K562 (cell line): ENCODE measurements at regions not wholly inside any gene's neighbourhood (a gene's known extent, or its start where the extent isn't known, plus 50 kb on each side); places are given as distances from the start of the nearest gene placed in this dataset.
A peak's percentile ranks its signal among the peaks of the same experiment; 100 is the strongest.

Source experiments
- ATAC-seq: fragments of 200-7000 bp; cut with Tn5 transposase; 3 replicates; pipeline ENCODE4 v1.9.1; 2020; ENCODE audit warnings: moderate library complexity
- BruUV-seq: library from RNA; stranded (reverse); fragments of 400-500 nt; replicated peaks from 2 replicates; lab custom pipeline; 2021; lab: Mats Ljungman, UMichigan
- CTCF ChIA-PET: fragments of 300-600 bp; formaldehyde crosslinking; extraction: SDS; loops from one replicate; lab custom pipeline; 2021; ENCODE audit warnings: low intra/inter-chr PET ratio; lab: Yijun Ruan, JAX
- POLR2A ChIA-PET: fragments of 300-600, 350-650 bp; sonication (Branson Sonifier 250); formaldehyde crosslinking; extraction: SDS; loops from one replicate; lab custom pipeline; 2021; ENCODE audit warnings: antibody characterized with exemption, inconsistent platforms; lab: Yijun Ruan, JAX
- DNase-seq, 4 experiments: peaks; one replicate each; pipeline versions ENCODE4 v3.0.0 to v3.0.0-alpha.2; 2011 to 2018; ENCODE audit warnings: low spot score in 3 of 4, mixed read lengths in 3 of 4; ENCODE audit errors: extremely low read depth in 1 of 4
- FAIRE-seq: peaks from 2 replicates; lab custom pipeline; 2011; peaks lifted over from hg19 to GRCh38; lab: Jason Lieb, UNC
- H2AFZ ChIP-seq: 2 replicates; pipeline ENCODE4 v1.6.0; 2011; ENCODE audit warnings: low read depth, low read length, control low read depth, inconsistent platforms
- H3K27ac ChIP-seq: fragments of 200-600 bp; 3 replicates; pipeline ENCODE4 v1.8.0; 2011; ENCODE audit warnings: low read depth, mild to moderate bottlenecking, control low read depth, inconsistent platforms, low read length, moderate library complexity, mixed read lengths; ENCODE audit errors: extremely low read depth
- H3K27me3 ChIP-seq, 2 experiments: fragments of 300-600 bp in 1 of 2; 2 replicates in 1 of 2; 3 replicates in 1 of 2; pipeline versions ENCODE4 v1.6.0 to v1.8.0; 2011; ENCODE audit warnings: inconsistent platforms in 2 of 2, low read length in 2 of 2, mild to moderate bottlenecking in 1 of 2, mixed read lengths in 1 of 2, moderate library complexity in 1 of 2; ENCODE audit not compliant: control insufficient read depth in 2 of 2, insufficient read depth in 2 of 2
- H3K36me3 ChIP-seq: fragments of 300-600 bp; 3 replicates; pipeline ENCODE4 v1.8.0; 2011; ENCODE audit warnings: mild to moderate bottlenecking, low read length, inconsistent platforms; ENCODE audit not compliant: control insufficient read depth, insufficient read depth
- H3K4me1 ChIP-seq, 2 experiments: fragments of 200-600 bp in 1 of 2; replicated peaks in 1 of 2; 2 replicates in 1 of 2; 3 replicates in 1 of 2; pipeline versions ENCODE4 v1.5.1 to v1.8.0; 2011; ENCODE audit warnings: inconsistent platforms in 2 of 2, low read length in 2 of 2, mild to moderate bottlenecking in 1 of 2, mixed read lengths in 1 of 2, moderate library complexity in 1 of 2; ENCODE audit not compliant: control insufficient read depth in 2 of 2, insufficient read depth in 2 of 2
- H3K4me2 ChIP-seq: 2 replicates; pipeline ENCODE4 v1.6.1; 2011; ENCODE audit warnings: low read length, control low read depth, inconsistent platforms, mixed read lengths; ENCODE audit not compliant: insufficient read depth
- H3K4me3 ChIP-seq: fragments of 200-600 bp; sonication (generic), shearing (Covaris generic); 2 replicates; pipeline ENCODE4 v1.5.1; 2016; ENCODE audit warnings: control low read depth, inconsistent platforms
- H3K79me2 ChIP-seq: fragments of 200-600 bp; 3 replicates; pipeline ENCODE4 v1.8.0; 2011; ENCODE audit warnings: low read length, inconsistent platforms; ENCODE audit not compliant: control insufficient read depth, insufficient read depth
- H3K9ac ChIP-seq, 2 experiments: 2 replicates each; pipeline versions ENCODE4 v1.6.0 to v1.6.1; 2011; ENCODE audit warnings: low read depth in 2 of 2, low read length in 2 of 2, control low read depth in 1 of 2, inconsistent platforms in 1 of 2, mild to moderate bottlenecking in 1 of 2, mixed read lengths in 1 of 2; ENCODE audit not compliant: insufficient read depth in 1 of 2
- H3K9me1 ChIP-seq: one replicate; pipeline ENCODE4 v1.6.0; 2011; ENCODE audit warnings: inconsistent platforms, mild to moderate bottlenecking, low read length, moderate library complexity; ENCODE audit not compliant: control insufficient read depth, insufficient read depth
- H3K9me3 ChIP-seq: replicated peaks from 2 replicates; pipeline ENCODE4 v1.5.1; 2011; ENCODE audit warnings: low read depth, low read length, inconsistent platforms; ENCODE audit not compliant: control insufficient read depth, insufficient read depth
- H4K20me1 ChIP-seq: replicated peaks from 2 replicates; pipeline ENCODE4 v1.6.1; 2011; ENCODE audit warnings: low read length, inconsistent platforms, mixed read lengths; ENCODE audit not compliant: control insufficient read depth, insufficient read depth
- ATF1 ChIP-seq, 2 experiments: fragments of 450-650 bp in 1 of 2; IDR thresholded peaks; 2 replicates each; pipeline ENCODE4 v1.6.1; 2016; ENCODE audit warnings: missing compliant biosample characterization in 1 of 2, missing genetic modification characterization in 1 of 2
- CREB1 ChIP-seq, 2 experiments: sonication (generic) in 1 of 2; formaldehyde crosslinking in 1 of 2; IDR thresholded peaks; 2 replicates each; pipeline versions ENCODE4 v1.6.1 to v1.8.0; 2012 to 2022; ENCODE audit warnings: inconsistent platforms in 1 of 2, mild to moderate bottlenecking in 1 of 2, missing genetic modification reagents in 1 of 2, moderate library complexity in 1 of 2
- CTCF ChIP-seq, 3 experiments: IDR thresholded peaks in 2 of 3; conservative IDR thresholded peaks in 1 of 3; 2 replicates each; pipeline ENCODE4 v1.5.1; 2011 to 2012; ENCODE audit warnings: low read length in 3 of 3, mild to moderate bottlenecking in 3 of 3, control low read depth in 2 of 3, improper control_type of control experiment in 1 of 3, inconsistent platforms in 1 of 3, low read depth in 1 of 3, mixed read lengths in 1 of 3, moderate library complexity in 1 of 3; ENCODE audit not compliant: insufficient read depth in 2 of 3
- NR4A1 ChIP-seq, 2 experiments: fragments of 250-450 bp in 1 of 2; fragments of 450-650 bp in 1 of 2; sonication (Bioruptor Pico) in 1 of 2; IDR thresholded peaks; 2 replicates each; pipeline versions ENCODE4 v1.4.0 to v1.6.1; 2016 to 2020; ENCODE audit warnings: mild to moderate bottlenecking in 2 of 2, missing compliant biosample characterization in 1 of 2, missing genetic modification characterization in 1 of 2, moderate library complexity in 1 of 2
- PHF8 ChIP-seq: fragments of 200-600 bp; sonication (generic); IDR thresholded peaks from 2 replicates; pipeline ENCODE4 v1.6.1; 2012; ENCODE audit warnings: mixed run types, mild to moderate bottlenecking, inconsistent platforms, low read length, moderate library complexity, borderline replicate concordance
- POLR2AphosphoS5 ChIP-seq: IDR thresholded peaks from 2 replicates; pipeline ENCODE4 v1.6.1; 2011; ENCODE audit warnings: mild to moderate bottlenecking, low read depth, low read length, moderate library complexity; ENCODE audit not compliant: control insufficient read depth, insufficient read depth
- STAG1 ChIP-seq: sonication (generic); formaldehyde crosslinking; IDR thresholded peaks from 2 replicates; pipeline ENCODE4 v1.5.0; 2020; ENCODE audit warnings: missing genetic modification reagents, borderline replicate concordance
- ZBTB33 ChIP-seq: sonication (generic); formaldehyde crosslinking; IDR thresholded peaks from 2 replicates; pipeline ENCODE4 v1.8.1; 2023; ENCODE audit warnings: mild to moderate bottlenecking, missing genetic modification reagents
- ZNF282 ChIP-seq: sonication (generic); formaldehyde crosslinking; IDR thresholded peaks from 2 replicates; pipeline ENCODE4 v1.8.1; 2023; ENCODE audit warnings: missing genetic modification reagents
- ZNF695 ChIP-seq: fragments of 450-650 bp; formaldehyde crosslinking; IDR thresholded peaks from 2 replicates; pipeline ENCODE4 v1.4.0; 2020; ENCODE audit warnings: mild to moderate bottlenecking, moderate library complexity
- ZNF830 ChIP-seq: fragments of 250-450 bp; sonication (Bioruptor Pico); IDR thresholded peaks from 2 replicates; pipeline ENCODE4 v1.5.0; 2021; ENCODE audit warnings: mild to moderate bottlenecking
- WGBS: fragments of 100-300 bp; shearing (Covaris generic); methylation state at CpG from one replicate; pipeline ENCODE4 v1.1.6; 2016; ENCODE audit warnings: low coverage, mixed read lengths; ENCODE audit not compliant: insufficient coverage; ENCODE audit errors: missing lambda C conversion rate; 5-methylcytosine and 5-hydroxymethylcytosine counted together
- in situ Hi-C: fragments of 300-500 bp; cut with MboI; formaldehyde crosslinking; loops from 4 replicates; pipeline ENCODE4 v1.15.0; 2018; ENCODE audit warnings: inconsistent platforms, mixed read lengths
- intact Hi-C: fragments of 100-400 bp; cut with micrococcal nuclease; formaldehyde crosslinking; loops from 2 replicates; pipeline ENCODE4 v1.14.2; 2022
- TF ChIP-seq, protein P1 (sequence below): fragments of 250-450 bp; sonication (Bioruptor Pico); IDR thresholded peaks from 2 replicates; pipeline ENCODE4 v1.4.0; 2020; ENCODE audit warnings: mild to moderate bottlenecking, moderate library complexity

GRCh38 chr3:43879166-43879565 lies 188.4 kb downstream of the ABHD5 start (continued):
- TF ChIP-seq POLR2AphosphoS5: no peak
- no peak for TF ChIP-seq CREB1 (IDR thresholded peaks at IDR 0.05)
- no peak for TF ChIP-seq CREB1 (CRISPR knock-in tag; IDR thresholded peaks at IDR 0.05)
- peak; percentile 39 to 49 (median 45); a peak in 5 of 6 replicates for TF ChIP-seq CTCF (IDR thresholded peaks at IDR 0.05 in 2 of 3, conservative IDR thresholded peaks at IDR 0.05 in 1 of 3; ENCODE audit: insufficient read depth in 2 of 3, low read depth in 1 of 3, low read length in 3 of 3)

- H3K4me3 ChIP-seq: no peak overlapping the region
- H4K20me1 ChIP-seq: no peaks in the 10 kb centered on the region
- H3K9me1 ChIP-seq: no peaks in the 10 kb centered on the region
- CTCF ChIA-PET: no interaction called here
- H3K4me2 ChIP-seq: no peak overlapping the region
- intact Hi-C loops (no loop called here), in situ Hi-C loops (no loop called here)
- H2AFZ ChIP-seq: no peak overlapping the region
- no TSS peak for BruUV-seq
- H3K4me1 ChIP-seq: no peaks in the 10 kb centered on the region
- H3K36me3 ChIP-seq: no peaks in the 10 kb centered on the region
- ATAC-seq (no peak), FAIRE-seq (no peak), DNase-seq (no peak)
- no peak overlapping the region for H3K9ac ChIP-seq
- under 1% methylated on average over 11 of the region's 11 CpGs for WGBS
- no peaks in the 10 kb centered on the region for H3K9me3 ChIP-seq
- no peak overlapping the region for H3K27ac ChIP-seq
- H3K79me2 ChIP-seq: no peaks in the 10 kb centered on the region
- POLR2A ChIA-PET: interaction anchor here (0.7 to 1.5 kb wide), 4 partner anchors 13 to 1995 kb away, joined by 3 read pairs; no protein-coding TSS in a partner anchor
- H3K27me3 ChIP-seq: peaks cover 9 to 29% of the 10 kb centered on the region in 2 experiments
- no peak for TF ChIP-seq ZNF695 (CRISPR knock-in tag)
- no peak for TF ChIP-seq ATF1 (CRISPR knock-in tag; IDR thresholded peaks at IDR 0.05)
- TF ChIP-seq ATF1 (tag; IDR thresholded peaks at IDR 0.05): no peak
- TF ChIP-seq ZBTB33 (CRISPR knock-in tag): no peak
- TF ChIP-seq, protein P1, sequence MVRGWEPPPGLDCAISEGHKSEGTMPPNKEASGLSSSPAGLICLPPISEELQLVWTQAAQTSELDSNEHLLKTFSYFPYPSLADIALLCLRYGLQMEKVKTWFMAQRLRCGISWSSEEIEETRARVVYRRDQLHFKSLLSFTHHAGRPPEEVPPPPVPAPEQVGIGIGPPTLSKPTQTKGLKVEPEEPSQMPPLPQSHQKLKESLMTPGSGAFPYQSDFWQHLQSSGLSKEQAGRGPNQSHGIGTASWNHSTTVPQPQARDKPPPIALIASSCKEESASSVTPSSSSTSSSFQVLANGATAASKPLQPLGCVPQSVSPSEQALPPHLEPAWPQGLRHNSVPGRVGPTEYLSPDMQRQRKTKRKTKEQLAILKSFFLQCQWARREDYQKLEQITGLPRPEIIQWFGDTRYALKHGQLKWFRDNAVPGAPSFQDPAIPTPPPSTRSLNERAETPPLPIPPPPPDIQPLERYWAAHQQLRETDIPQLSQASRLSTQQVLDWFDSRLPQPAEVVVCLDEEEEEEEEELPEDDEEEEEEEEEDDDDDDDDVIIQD (CRISPR knock-in tag): no peak
- TF ChIP-seq ZNF830 (CRISPR knock-in tag): no peak
- no peak for TF ChIP-seq ZNF282 (CRISPR knock-in tag)
- TF ChIP-seq STAG1 (CRISPR knock-in tag): no peak
- no peak for TF ChIP-seq NR4A1 (CRISPR knock-in tag; IDR thresholded peaks at IDR 0.05)
- TF ChIP-seq NR4A1 (tag; IDR thresholded peaks at IDR 0.05): no peak
- TF ChIP-seq PHF8: no peak
Observed at GRCh38 chr3:43882976-43883680, 192.4 kb downstream of the ABHD5 start.
